ENCODE measurements at regions not wholly inside any gene's neighbourhood (a gene's known extent, or its start where the extent isn't known, plus 50 kb on each side); places are given as distances from the start of the nearest gene placed in this dataset.
"Not testable (repeated sequence)": the region's sequence is repeated elsewhere in the genome, so short reads cannot be mapped to it uniquely, and the experiment has no call there.

- intact Hi-C loops (cut with DNase I) = no loop called here
- no peak for TF ChIP-seq CTCF (IDR thresholded peaks at IDR 0.05)
- H3K27me3 ChIP-seq = no peaks in the 10 kb centered on the region
These were observed 90.1 kb upstream of the NEDD4L start for GRCh38 chr18:57953883-57954282.

GRCh38 chr18:57951999-57952774 lies 91.8 kb upstream of the NEDD4L start:
- intact Hi-C loops (cut with DNase I) = no loop called here

More at GRCh38 chr18:57953883-57954282, 90.1 kb upstream of the NEDD4L start:
- Histone ChIP-seq H3K36me3 (no peaks in the 10 kb centered on the region), H3K4me1 (peaks cover 0 to 3% of the 10 kb centered on the region in 2 donors), H3K27ac (no peak overlapping the region), H3K9me3 (no peaks in the 10 kb centered on the region), H3K4me3 (no peak overlapping the region)
- DNase-seq (ENCODE audit: low spot score in 2 of 2) = no peak

GRCh38 chr18:57951117-57951796 lies 92.8 kb upstream of the NEDD4L start:
- Histone ChIP-seq H3K9me3 (no peaks in the 10 kb centered on the region), H3K4me3 (no peak overlapping the region), H3K27ac (no peak overlapping the region), H3K4me1 (peaks cover 0 to 3% of the 10 kb centered on the region in 2 donors), H3K36me3 (no peaks in the 10 kb centered on the region), H3K27me3 (no peaks in the 10 kb centered on the region)
- no peak for DNase-seq (ENCODE audit: low spot score in 2 of 2)
- TF ChIP-seq CTCF (IDR thresholded peaks at IDR 0.05) = no peak
- intact Hi-C loops (cut with DNase I) = no loop called here

More at GRCh38 chr18:57951999-57952774, 91.8 kb upstream of the NEDD4L start:
- no peaks in the 10 kb centered on the region for H3K27me3 ChIP-seq
- no peaks in the 10 kb centered on the region for H3K36me3 ChIP-seq
- H3K4me1 ChIP-seq = peaks cover 0 to 3% of the 10 kb centered on the region in 2 donors
- H3K9me3 ChIP-seq = no peaks in the 10 kb centered on the region
- H3K27ac ChIP-seq = no peak overlapping the region
- H3K4me3 ChIP-seq = no peak overlapping the region
- TF ChIP-seq CTCF (IDR thresholded peaks at IDR 0.05) = no peak
- peak in 1 of 2 donors; percentile 63 for DNase-seq (ENCODE audit: low spot score in 2 of 2)

GRCh38 chr18:57950542-57950941 lies 93.5 kb upstream of the NEDD4L start:
- Histone ChIP-seq H3K9me3 (no peaks in the 10 kb centered on the region), H3K27me3 (no peaks in the 10 kb centered on the region), H3K36me3 (no peaks in the 10 kb centered on the region), H3K4me1 (peaks cover 0 to 3% of the 10 kb centered on the region in 2 donors), H3K4me3 (no peak overlapping the region), H3K27ac (no peak overlapping the region)
- intact Hi-C loops (cut with DNase I) = no loop called here
- TF ChIP-seq CTCF (IDR thresholded peaks at IDR 0.05) = no peak
- DNase-seq (ENCODE audit: low spot score in 2 of 2) = no peak

GRCh38 chr18:57949335-57949734 lies 94.7 kb upstream of the NEDD4L start:
- H3K27me3 ChIP-seq; intact Hi-C loops (cut with DNase I); DNase-seq (ENCODE audit: low spot score in 2 of 2); H3K4me1 ChIP-seq; H3K36me3 ChIP-seq; H3K9me3 ChIP-seq; H3K27ac ChIP-seq; H3K4me3 ChIP-seq: not testable (repeated sequence)

- no peak for DNase-seq (ENCODE audit: low spot score in 2 of 2)
- H3K36me3 ChIP-seq = no peaks in the 10 kb centered on the region
- H3K27me3 ChIP-seq = no peaks in the 10 kb centered on the region
- H3K4me3 ChIP-seq = no peak overlapping the region
- H3K27ac ChIP-seq = no peak overlapping the region
- no peaks in the 10 kb centered on the region for H3K4me1 ChIP-seq
- intact Hi-C loops (cut with DNase I) = no loop called here
- TF ChIP-seq CTCF (IDR thresholded peaks at IDR 0.05) = no peak
- H3K9me3 ChIP-seq = no peaks in the 10 kb centered on the region
These were observed 96.9 kb upstream of the NEDD4L start for GRCh38 chr18:57947117-57947516.
